Activated CD8-positive, alpha-beta memory T cell treated with anti-CD3 and anti-CD28 coated beads, Interleukin-2, amount 50 U/mL, for 1 hour (primary cell): ENCODE measurements at regions not wholly inside any gene's neighbourhood (a gene's known extent, or its start where the extent isn't known, plus 50 kb on each side); places are given as distances from the start of the nearest gene placed in this dataset.
"Not testable (repeated sequence)": the region's sequence is repeated elsewhere in the genome, so short reads cannot be mapped to it uniquely, and the experiment has no call there.

Source experiments
- DNase-seq: peaks from one replicate; pipeline ENCODE4 v3.0.0-alpha.2; 2020; ENCODE audit errors: extremely low read depth

DNA sequence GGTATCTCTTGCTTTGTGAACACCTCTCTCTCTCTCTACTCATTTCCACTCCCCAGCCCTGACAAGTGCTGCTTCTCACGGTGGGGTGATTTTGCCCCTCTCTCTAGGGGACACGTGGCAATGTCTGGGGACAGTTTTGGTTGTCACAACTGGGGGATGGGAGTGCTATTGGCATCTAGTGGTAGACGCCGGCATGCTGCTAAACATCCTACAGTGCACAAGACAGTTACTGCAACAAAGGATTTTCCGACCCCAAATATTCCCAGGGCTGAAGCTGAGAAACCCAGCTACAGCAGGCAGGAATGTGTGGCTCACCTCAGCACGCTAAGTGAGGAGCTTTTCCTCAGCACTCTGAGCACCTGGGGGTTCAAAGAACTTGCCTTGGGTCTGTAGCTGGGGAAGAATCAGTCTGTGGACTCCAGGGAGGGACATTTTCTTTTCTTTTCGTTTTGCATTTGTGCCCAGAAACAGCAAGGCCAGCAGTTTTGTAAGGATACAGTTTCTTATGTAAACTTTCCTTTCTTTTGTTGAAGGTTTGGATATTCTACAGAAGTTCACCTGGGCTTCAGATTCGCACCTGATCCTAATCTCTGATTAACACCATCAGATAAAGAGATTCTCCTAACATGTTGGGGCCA is 246.9 kb upstream of the ZFP64 start:
- DNase-seq = no peak

DNA sequence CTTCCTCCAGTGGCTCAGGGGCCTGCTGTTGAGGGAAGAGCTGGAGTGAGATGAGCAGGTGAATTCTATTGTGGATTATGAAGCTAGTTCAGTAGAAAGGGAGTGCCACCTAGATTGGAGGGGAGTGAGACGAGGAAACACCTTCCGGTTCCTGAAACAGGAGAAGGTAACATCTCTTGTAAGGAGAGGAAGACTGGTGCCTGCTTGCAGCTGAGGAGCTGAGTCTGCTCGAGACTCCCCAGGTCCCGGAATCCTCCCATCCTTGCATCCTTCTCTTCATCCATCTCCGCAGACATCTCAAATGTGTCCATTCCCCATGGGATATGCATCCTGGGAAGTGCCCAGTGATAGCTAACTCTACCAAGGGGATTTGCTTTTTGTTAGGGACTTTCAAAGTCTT is 242.9 kb upstream of the ZFP64 start:
- no peak for DNase-seq

DNA sequence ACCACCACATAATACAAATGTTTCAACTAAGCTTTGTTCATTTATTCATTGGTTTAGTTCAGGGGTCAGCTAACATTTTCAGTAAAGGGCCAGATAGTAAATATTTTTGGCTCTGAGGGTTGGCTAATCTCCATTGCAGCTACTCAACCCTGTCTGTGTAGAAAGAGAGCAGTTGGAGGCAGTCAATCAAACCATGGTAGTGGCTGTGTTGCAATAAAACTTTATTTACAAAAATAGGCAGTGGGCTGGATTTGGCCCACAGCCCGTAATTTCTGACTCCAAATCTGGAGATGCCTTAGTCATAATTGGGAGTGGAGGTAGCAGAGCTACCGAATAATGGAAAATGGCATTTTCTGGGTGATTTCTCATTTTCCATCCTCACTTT is 242.5 kb upstream of the ZFP64 start:
- no peak for DNase-seq

DNA sequence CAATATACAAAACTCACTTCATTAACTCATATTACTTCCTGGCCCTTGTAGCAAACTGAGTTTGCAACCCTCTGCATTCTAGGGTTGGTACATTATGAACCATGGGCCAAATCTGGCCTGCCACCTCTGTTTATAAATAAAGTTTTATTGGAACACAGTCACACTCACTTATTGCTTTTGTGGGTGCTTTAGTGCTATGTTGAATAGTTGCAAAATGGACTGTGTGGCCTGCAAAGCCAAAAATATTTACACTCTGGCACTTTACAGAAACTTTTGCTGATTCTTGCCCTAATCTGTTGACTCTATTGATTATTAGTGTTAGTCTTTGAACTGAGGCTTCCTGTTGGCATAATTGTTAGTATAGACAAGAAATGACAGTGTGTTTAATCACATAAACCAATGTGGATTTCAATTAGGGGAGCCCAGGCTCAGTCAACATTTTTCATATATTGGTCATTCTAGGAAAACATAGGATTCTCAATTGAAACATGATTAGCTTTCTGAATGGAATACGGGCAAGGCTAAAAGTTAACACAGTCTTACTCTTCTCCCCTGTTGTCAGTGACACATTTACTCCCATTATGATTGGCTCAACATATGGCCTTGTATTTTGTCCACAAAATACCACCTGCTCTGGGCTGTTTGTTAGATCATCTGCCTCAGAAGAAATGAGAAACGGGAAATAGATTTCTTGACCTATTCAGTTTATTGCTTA is 241.9 kb upstream of the ZFP64 start:
- no peak for DNase-seq

DNA sequence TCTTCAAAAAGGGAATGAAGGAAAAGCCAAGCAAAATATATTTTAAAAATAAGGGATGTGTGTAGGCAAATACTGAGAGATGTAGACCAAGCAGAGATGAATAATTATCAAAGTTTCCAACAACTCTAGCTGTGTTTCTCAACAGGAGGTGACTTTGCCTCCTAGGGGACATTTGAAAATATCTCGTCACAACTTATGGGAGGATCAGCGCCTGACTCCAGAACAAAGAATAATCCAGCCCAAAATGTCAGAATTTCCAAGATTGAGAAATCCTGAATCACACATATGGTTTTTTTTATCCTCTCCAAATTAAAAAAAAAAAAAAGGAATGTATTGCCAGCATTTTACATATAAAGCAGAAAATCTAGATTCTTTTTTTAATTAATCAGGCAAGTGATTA is 241.2 kb upstream of the ZFP64 start:
- DNase-seq = no peak

DNA sequence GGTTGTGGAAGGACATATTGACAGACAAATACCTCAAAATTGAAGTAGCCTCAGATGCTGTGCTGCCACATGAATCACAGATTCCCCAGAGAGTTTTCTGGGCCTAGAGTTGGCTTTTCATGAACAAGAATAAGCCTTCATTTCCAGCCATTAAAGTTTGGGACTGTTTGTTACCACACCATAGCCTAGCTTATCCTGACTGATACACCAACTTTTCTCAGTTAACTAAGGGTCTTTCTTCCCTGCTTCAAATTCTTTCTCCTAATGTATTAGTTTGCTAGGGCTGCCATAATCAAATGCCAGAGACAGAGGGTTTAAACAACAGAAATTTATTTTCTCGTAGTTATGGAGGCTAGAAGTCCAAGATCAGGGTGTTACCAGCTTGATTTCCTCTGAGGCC is 237.4 kb upstream of the ZFP64 start:
- DNase-seq = no peak

DNA sequence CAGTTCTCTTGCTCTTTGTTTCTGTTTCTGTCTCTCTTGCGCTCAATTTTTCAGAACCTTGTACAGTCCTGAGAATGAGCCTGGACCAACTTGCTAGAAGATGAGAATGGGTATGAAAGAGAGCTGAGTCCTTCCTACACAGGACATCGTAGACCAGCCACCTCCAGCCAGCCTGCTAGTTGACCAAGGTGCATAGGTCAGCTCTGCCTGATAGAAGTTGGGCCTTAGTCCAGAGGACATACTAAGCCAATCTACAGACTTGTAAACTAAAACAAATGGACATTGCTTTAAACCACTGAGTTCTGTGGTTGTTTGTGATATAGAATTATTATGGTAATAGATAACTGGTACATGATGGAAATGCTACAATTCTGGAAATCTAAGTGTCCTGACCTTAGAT is 236.4 kb upstream of the ZFP64 start:
- DNase-seq = no peak

DNA sequence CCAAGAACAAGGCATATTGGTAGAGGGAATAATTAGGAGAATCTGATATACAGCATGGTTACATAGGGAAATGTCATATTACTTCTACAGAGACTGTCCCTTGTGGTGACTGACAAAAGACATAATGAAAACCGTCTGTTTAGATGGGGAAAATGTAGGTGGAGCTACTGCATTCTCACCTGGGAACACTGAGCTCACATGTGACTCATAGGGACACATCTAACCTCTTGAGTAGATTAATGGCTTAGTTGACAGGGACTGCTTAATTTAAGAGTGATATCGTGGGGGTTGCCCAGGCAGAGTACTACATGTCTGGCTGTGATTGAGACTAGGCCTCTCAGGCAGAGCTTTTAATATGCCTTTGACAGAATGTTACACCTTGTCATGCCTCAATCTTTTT is 235.3 kb upstream of the ZFP64 start:
- DNase-seq = no peak

DNA sequence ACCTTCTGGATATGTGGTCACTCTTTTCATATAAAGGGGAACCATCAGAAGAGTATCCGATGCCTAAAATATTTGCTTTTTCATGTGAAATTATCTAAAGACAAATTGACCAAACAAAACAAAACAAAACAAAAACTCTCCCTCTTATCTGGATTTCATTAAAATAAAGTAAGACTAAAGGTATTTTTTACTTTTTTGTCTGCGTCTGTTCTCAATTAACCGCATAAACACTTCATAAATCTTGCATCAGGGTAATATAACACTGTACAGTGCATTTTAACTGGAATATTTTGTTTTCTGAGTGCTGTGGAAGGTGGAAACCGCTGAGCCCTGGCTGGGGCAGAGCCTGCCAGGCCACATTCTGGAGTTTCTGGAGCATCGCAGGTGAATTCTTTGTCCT is 234.1 kb upstream of the ZFP64 start:
- DNase-seq = no peak

DNA sequence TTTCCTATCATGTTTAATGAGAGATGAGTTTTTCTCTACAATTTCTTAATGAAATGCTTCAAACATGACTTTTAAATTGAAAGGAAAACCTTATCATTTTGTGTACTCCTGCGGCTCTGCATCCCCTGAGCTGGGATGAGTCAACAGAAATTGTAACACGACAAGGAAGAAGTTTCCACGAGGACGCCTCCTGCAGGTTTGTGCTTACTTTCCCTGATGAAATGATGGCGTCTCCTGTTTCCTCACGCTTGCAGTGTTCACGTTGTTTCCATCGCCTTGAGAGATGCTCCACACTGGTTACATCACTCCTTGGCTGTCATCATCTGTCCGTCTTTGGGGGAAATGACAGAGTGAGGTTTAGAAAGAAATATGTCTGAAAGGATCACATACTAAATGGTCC is 233.7 kb upstream of the ZFP64 start:
- DNase-seq = no peak

DNA sequence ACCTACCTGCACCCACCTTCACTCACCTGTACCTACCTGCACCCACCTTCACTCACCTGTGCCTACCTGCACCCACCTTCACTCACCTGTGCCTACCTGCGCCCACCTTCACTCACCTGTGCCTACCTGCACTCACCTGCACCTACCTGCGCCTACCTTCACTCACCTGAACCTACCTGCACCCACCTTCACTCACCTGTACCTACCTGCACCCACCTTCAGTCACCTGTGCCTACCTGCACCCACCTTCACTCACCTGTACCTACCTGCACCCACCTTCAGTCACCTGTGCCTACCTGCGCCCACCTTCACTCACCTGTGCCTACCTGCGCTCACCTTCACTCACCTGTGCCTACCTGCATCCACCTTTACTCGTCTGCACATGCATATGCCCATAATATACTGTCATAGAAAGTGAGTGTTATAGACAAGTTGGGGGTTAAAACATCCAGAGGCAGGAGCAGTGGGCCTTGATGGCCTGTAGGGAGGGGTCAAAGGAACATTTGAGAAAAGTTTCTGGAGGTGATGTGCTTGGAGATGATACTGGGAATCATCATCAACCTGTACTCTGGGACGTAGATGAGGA is 232.9 kb upstream of the ZFP64 start:
- DNase-seq = not testable (repeated sequence)

DNA sequence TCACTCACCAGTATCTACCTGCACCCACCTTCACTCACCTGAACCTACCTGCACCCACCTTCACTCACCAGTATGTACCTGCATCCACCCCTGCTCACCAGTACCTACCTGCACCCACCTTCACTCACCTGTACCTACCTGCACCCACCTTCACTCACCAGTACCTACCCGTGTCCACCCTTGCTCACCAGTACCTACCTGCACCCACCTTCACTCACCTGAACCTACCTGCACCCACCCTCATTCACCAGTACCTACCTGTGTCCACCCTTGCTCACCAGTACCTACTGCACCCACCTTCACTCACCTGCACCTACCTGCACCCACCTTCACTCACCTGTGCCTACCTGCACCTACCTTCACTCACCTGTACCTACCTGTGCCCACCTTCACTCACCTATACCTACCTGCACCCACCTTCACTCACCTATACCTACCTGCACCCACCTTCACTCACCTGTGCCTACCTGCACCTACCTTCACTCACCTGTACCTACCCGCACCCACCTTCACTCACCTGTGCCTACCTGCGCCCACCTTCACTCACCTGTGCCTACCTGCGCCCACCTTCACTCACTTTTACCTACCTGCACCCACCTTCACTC is 232.1 kb upstream of the ZFP64 start:
- DNase-seq = not testable (repeated sequence)

DNA sequence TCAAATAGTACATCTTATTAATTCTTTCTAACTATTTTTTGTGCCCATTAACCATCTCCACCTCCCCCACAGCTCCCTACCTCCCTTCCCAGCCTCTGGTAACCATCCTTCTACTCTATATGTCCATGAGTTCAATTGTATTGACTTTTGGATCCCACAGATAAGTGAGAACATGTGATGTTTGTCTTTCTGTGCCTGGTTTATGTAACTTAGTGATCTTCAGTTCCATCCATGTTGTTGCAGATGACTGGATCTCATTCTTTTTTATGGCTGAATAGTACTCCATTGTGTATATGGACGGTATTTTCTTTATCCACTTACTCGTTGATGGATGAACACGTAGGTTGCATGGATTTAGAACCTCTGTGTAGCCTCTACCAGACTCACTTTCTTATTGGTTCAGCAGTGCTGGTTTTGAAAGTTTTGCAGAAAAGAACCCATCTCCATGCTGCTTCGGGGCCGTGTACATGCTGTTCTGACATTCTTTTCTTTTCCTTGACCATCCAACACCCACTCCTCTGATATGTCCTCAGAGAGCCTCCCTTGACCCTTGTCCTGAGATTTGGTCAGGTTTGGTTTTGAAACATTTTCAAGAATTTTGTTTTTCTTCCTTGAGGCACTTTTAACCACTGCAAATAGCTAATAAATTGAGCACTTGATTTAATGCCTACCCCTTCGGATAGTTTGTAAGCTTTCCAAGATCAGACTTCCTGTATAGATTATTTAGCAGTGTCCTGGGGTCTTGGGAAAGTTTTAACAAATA is 231.2 kb upstream of the ZFP64 start:
- no peak for DNase-seq

DNA sequence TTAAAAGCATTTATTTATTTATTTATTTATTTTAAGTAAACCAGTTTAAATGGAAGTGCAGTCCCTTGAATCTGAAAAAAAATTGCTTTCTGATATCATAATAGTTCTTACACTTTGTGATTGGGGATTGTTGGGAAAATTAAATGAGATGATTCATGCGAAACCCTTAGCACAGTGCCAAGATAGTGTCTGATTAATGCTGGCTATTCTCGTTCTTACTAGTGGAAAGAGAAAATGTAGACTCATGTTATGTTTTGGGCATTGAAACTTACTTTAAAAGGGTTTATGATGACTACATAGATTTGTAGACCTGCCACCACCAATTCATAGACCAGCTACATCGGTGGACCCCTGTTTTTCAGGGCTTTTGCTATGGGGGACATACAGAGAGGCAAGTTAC is 229.2 kb upstream of the ZFP64 start:
- no peak for DNase-seq

DNA sequence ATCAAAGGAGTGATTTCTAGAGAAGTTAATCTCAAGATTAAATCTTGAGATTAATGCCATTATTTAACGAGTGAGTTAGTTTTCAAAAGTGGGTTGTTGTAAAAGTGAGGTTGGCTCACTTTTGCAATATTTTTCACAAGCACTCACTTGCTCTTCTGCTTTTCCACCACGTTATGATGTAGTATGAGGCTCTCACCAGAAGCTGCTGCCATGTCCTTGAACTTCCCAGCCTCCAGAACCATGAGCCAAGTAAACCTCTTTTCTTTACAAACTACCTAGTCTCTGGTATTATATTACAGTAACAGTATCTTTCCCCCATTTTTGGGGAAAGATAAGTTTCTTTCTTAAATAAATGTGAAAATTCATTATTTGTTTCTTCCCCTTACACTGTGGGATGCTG is 227.6 kb upstream of the ZFP64 start:
- no peak for DNase-seq

DNA sequence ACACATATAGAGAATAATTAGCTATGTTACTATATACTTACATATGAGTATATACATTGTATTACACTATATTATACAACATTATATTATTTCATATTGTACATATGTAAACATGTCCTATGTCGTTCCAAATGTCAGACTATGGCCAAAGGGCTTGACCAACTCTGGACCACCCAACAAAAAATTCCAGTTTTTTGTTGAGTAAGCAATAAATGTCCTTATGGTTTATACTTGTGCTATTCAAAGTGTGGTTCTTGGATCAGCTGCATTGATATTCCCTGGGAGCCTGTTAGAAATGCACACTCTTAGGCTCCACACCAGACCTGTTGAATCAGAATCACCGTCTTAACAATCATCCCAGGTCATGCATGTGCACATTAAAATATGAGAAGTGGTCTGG is 225.4 kb upstream of the ZFP64 start:
- DNase-seq = no peak

DNA sequence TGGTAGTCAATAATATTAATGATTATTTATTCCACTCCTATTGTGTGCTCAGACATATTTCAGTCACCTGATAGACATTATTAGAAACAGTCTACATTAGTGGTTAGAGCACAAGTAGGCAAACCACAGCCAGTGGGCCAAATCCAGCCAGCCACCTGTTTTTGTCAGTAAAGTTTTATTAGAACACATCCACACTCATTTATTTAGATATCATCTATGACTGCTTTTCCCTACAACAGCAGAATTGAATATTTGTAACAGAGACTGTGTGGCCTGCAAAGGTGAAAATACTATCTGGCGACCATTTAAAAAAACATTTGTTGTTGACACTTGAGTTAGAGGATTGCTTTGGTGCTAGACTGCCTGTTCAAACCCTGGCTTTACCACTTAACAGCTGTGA is 220.0 kb upstream of the ZFP64 start:
- no peak for DNase-seq

DNA sequence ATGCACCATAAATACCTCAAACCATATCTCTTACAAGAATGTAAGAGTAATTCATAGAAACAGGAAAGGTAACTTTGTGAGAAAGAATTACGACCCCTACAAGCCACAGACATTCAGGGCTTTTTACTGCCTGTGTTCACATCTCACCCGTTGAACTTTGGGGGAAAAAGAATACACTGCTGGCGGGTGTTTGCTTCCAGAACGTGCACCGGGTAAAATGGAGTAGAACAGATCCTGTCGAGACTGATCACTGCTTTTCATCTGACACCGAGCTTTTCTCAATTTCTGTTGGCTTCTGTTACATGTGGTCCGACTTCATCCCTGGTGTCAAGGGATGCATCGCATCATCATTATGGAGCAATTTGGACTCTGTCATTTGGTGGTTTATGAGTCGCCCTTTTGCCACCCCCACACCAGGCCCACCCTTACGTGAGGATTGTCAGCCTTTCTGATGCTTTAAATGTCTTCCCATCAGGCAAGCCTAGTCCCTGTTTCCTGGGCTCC is 219.2 kb upstream of the ZFP64 start:
- no peak for DNase-seq

DNA sequence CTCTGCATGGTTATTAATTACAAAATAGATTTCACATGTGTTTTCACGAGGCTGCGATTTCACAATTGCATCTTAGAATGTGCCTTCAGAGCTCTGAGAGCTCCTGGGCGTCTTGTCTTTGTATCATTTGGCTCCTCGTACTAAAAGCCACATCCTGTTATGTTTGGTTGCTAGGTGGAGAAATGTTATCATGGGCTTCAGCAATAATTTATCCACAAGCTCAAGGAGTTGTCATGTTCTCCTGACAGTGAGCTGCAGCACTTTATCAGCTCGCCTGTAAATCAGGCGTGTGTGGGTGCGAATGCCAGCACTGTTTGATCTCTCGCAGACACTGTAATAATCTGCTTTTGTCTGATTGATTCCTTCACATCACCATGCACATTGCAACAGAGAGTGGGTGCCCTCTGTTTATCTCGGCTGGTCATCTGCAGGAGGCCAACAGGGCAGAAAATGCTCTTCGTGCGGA is 218.6 kb upstream of the ZFP64 start:
- DNase-seq = peak; percentile 17

DNA sequence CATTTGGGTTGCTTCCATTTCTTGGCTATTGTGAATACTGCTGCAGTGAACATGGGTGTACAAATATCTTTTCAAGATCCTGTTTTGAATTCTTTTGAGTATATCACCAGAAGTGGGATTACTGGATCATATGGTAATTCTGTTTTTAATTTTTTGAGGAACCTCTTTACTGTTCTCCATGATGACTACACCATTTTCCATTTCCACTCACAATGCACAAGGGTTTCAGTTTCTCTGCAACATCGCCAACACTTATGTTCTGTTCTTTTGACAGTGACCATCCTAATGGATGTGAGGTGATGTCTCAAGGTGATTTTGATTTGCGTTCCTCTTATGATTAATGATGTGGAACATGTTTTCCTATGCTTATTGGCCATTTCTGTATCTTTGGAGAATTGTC is 214.4 kb upstream of the ZFP64 start:
- no peak for DNase-seq

DNA sequence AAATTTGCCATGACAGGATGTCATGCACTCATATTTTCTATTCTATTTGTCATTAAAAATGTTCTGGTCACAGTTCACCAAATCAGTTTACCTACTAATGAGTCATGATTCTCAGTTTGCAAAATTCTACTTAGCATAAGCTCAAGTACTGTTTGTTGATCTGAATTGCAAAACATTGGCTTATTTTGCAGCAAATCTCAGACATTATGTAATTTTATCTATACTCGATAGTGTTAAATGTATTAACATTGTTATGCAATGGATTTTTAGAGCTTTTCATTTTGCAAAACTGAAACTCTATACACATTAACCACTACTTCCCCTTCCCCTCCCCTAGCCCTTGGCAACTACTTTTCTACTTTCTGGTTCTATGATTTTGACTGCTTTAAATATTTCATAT is 213.8 kb upstream of the ZFP64 start:
- DNase-seq = no peak

DNA sequence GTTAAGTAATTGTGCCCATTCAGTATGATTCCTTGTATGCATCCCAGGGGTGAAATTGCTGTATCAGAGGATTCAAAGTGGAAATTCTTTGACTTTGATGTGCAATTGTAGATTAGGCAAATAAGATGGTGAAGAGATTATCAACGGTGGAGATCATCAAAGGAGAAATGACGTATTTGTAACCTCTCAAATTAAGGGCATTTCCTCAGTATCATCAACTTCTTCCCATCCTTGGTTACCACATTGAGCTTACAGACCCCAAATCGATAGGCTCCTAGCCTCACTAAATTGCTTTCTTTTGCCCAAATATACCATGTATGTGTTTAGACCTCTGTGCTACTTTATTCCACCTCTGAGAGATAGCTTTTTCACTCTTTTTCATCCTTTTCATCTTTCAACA is 213.1 kb upstream of the ZFP64 start:
- DNase-seq = no peak
